GM12878 (cell line): ENCODE measurements at regions not wholly inside any gene's neighbourhood (a gene's known extent, or its start where the extent isn't known, plus 50 kb on each side); places are given as distances from the start of the nearest gene placed in this dataset.

Experiments
- ATAC-seq: fragments of 200-7000 bp; cut with Tn5 transposase; 3 replicates; pipeline ENCODE4 v1.9.1; 2020; ENCODE audit warnings: mild to moderate bottlenecking, moderate library complexity
- BruUV-seq: library from RNA; stranded (reverse); fragments of 400-500 nt; replicated peaks from 2 replicates; lab custom pipeline; 2021; lab: Mats Ljungman, UMichigan
- CTCF ChIA-PET: fragments of 300-600 bp; sonication (Branson Sonifier 250); formaldehyde crosslinking; extraction: SDS; loops from one replicate; lab custom pipeline; 2021; ENCODE audit warnings: inconsistent platforms; lab: Yijun Ruan, JAX
- POLR2A ChIA-PET: fragments of 350-600 bp; formaldehyde crosslinking; extraction: SDS; loops from one replicate; lab custom pipeline; 2021; ENCODE audit warnings: inconsistent platforms; lab: Charles Lee
- RAD21 ChIA-PET: fragments of 300-600 bp; sonication (Branson Sonifier 250); formaldehyde crosslinking; loops from one replicate; lab custom pipeline; 2023; ENCODE audit warnings: antibody characterized with exemption; ENCODE audit not compliant: unreplicated experiment; lab: Charles Lee
- SMC1A ChIA-PET: fragments of 300-600 bp; sonication (Branson Sonifier 250); formaldehyde crosslinking; loops from one replicate; lab custom pipeline; 2023; ENCODE audit not compliant: unreplicated experiment, uncharacterized antibody; lab: Charles Lee
- DNase-seq: peaks from one replicate; pipeline ENCODE4 v3.0.0-alpha.2; 2011; ENCODE audit warnings: low read depth, low spot score
- FAIRE-seq: peaks from 3 replicates; lab custom pipeline; 2011; peaks lifted over from hg19 to GRCh38; lab: Jason Lieb, UNC
- H2AFZ ChIP-seq: 2 replicates; pipeline ENCODE4 v1.6.0; 2011; ENCODE audit warnings: low read depth, low read length, control low read depth; ENCODE audit not compliant: control insufficient read depth
- H3K27ac ChIP-seq: 2 replicates; pipeline ENCODE4 v1.5.1; 2011; ENCODE audit warnings: control low read depth; ENCODE audit not compliant: control insufficient read depth, insufficient read depth
- H3K27me3 ChIP-seq, 2 experiments: replicated peaks in 1 of 2; 2 replicates each; pipeline versions ENCODE4 v1.6.0 to v1.6.1; 2011; ENCODE audit warnings: low read length in 1 of 2; ENCODE audit not compliant: control insufficient read depth in 2 of 2, insufficient read depth in 2 of 2
- H3K36me3 ChIP-seq, 2 experiments: 2 replicates each; pipeline ENCODE4 v1.5.1; 2011; ENCODE audit warnings: low read length in 1 of 2; ENCODE audit not compliant: control insufficient read depth in 2 of 2, insufficient read depth in 2 of 2
- H3K4me1 ChIP-seq: 2 replicates; pipeline ENCODE4 v1.6.1; 2011; ENCODE audit warnings: mild to moderate bottlenecking, low read length, moderate library complexity, mixed read lengths; ENCODE audit not compliant: control insufficient read depth, insufficient read depth
- H3K4me2 ChIP-seq: 2 replicates; pipeline ENCODE4 v1.6.0; 2011; ENCODE audit warnings: control low read depth; ENCODE audit not compliant: control insufficient read depth, insufficient read depth
- H3K4me3 ChIP-seq: fragments of 200-600 bp; sonication (generic); 2 replicates; pipeline ENCODE4 v1.5.1; 2016
- H3K79me2 ChIP-seq: 2 replicates; pipeline ENCODE4 v1.6.0; 2011; ENCODE audit warnings: low read length; ENCODE audit not compliant: control insufficient read depth, insufficient read depth
- H3K9ac ChIP-seq: 2 replicates; pipeline ENCODE4 v1.8.0; 2011; ENCODE audit warnings: low read length, control low read depth, mixed read lengths; ENCODE audit not compliant: control insufficient read depth, insufficient read depth
- H3K9me3 ChIP-seq: replicated peaks from 3 replicates; pipeline ENCODE4 v1.5.1; 2011; ENCODE audit warnings: mild to moderate bottlenecking, low read length; ENCODE audit not compliant: control insufficient read depth, insufficient read depth
- H4K20me1 ChIP-seq: 2 replicates; pipeline ENCODE4 v1.6.0; 2011; ENCODE audit not compliant: control insufficient read depth, insufficient read depth
- ATF7 ChIP-seq: fragments of 450-650 bp; IDR thresholded peaks from 2 replicates; pipeline ENCODE4 v1.6.1; 2016; ENCODE audit warnings: low read depth, mild to moderate bottlenecking
- DPF2 ChIP-seq: fragments of 450-650 bp; IDR thresholded peaks from 2 replicates; pipeline ENCODE4 v1.6.1; 2017; ENCODE audit warnings: mild to moderate bottlenecking
- ETV6 ChIP-seq, 2 experiments: fragments of 450-650 bp in 1 of 2; IDR thresholded peaks in 1 of 2; conservative IDR thresholded peaks in 1 of 2; 2 replicates each; pipeline ENCODE4 v1.6.1; 2014; ENCODE audit warnings: antibody characterized with exemption in 1 of 2, borderline replicate concordance in 1 of 2, low read depth in 1 of 2, mild to moderate bottlenecking in 1 of 2, moderate library complexity in 1 of 2
- HDGF ChIP-seq: fragments of 450-650 bp; IDR thresholded peaks from 2 replicates; pipeline ENCODE4 v1.6.1; 2016; ENCODE audit warnings: antibody characterized with exemption
- IKZF1 ChIP-seq: fragments of 450-650 bp; conservative IDR thresholded peaks from 2 replicates; pipeline ENCODE4 v1.6.1; 2017; ENCODE audit warnings: antibody characterized with exemption, mild to moderate bottlenecking
- IRF4 ChIP-seq: IDR thresholded peaks from 2 replicates; pipeline ENCODE4 v1.6.1; 2011; ENCODE audit warnings: low read depth, low read length
- KAT2A ChIP-seq: conservative IDR thresholded peaks from 2 replicates; pipeline ENCODE4 v1.6.1; 2011; ENCODE audit warnings: low read depth, low read length; ENCODE audit not compliant: control insufficient read depth
- NRF1 ChIP-seq: conservative IDR thresholded peaks from 2 replicates; pipeline ENCODE4 v1.6.1; 2011; ENCODE audit warnings: mild to moderate bottlenecking, low read depth, low read length, improper control_type of control experiment
- POLR2A ChIP-seq: IDR thresholded peaks from 2 replicates; pipeline ENCODE4 v1.6.1; 2011; ENCODE audit warnings: low read depth, mild to moderate bottlenecking, low read length
- RBBP5 ChIP-seq: fragments of 200-600 bp; sonication (generic); conservative IDR thresholded peaks from 2 replicates; pipeline ENCODE4 v1.6.1; 2016
- SPI1 ChIP-seq: IDR thresholded peaks from 2 replicates; pipeline ENCODE4 v1.6.1; 2011; ENCODE audit warnings: low read depth, mild to moderate bottlenecking, low read length, moderate library complexity, borderline replicate concordance; ENCODE audit not compliant: insufficient read depth
- TAF1 ChIP-seq: IDR thresholded peaks from 2 replicates; pipeline ENCODE4 v1.6.1; 2011; ENCODE audit warnings: mild to moderate bottlenecking, low read depth, low read length, borderline replicate concordance
- YBX1 ChIP-seq: fragments of 450-650 bp; IDR thresholded peaks from 2 replicates; pipeline ENCODE4 v1.6.1; 2016; ENCODE audit warnings: antibody characterized with exemption
- ZBED1 ChIP-seq: IDR thresholded peaks from 2 replicates; pipeline ENCODE4 v1.6.1; 2016; ENCODE audit warnings: borderline replicate concordance
- WGBS: methylation state at CpG from one replicate; pipeline ENCODE4 v1.1.6; 2016; ENCODE audit warnings: low lambda C conversion rate; ENCODE audit not compliant: insufficient replicate concordance, insufficient coverage; ENCODE audit errors: missing lambda C conversion rate; 5-methylcytosine and 5-hydroxymethylcytosine counted together
- in situ Hi-C: fragments of 300-500 bp; cut with MboI; formaldehyde crosslinking; loops from 9 replicates; pipeline ENCODE4 v1.14.3; 2018; ENCODE audit warnings: mixed read lengths
- intact Hi-C: fragments of 100-400 bp; cut with micrococcal nuclease; formaldehyde crosslinking; loops from one replicate; pipeline ENCODE4 v1.14.2; 2022; ENCODE audit not compliant: unreplicated experiment
- TF ChIP-seq, protein P1 (sequence below): fragments of 450-650 bp; IDR thresholded peaks from 2 replicates; pipeline ENCODE4 v1.6.1; 2018; ENCODE audit warnings: mild to moderate bottlenecking, low read depth, moderate library complexity; ENCODE audit not compliant: partially characterized antibody

DNA sequence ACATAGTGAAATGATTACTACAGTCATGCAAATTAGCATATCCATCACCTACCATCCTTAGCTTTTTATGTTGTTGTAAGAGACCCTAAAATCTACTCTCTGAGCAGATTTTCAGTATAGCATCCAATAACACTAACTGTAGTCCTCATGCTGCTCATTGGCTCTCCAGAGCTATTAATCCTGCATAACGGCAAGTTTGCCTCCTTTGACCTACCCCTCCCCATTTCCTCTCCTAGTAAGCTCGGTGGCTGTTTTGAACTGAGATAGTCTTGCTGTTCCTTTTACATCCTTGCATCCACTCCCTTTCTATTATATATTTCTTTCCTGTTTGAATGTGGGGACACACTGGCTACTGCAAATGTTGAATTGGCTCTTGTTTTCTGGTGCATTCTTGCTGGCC is 481.5 kb downstream of the TSN start:
- TF ChIP-seq ATF7 (no peak), POLR2A (no peak), RBBP5 (no peak), ETV6 (conservative IDR thresholded peaks at IDR 0.05 in 1 of 2, IDR thresholded peaks at IDR 0.05 in 1 of 2; ENCODE audit: borderline replicate concordance in 1 of 2, low read depth in 1 of 2) (no peak), YBX1 (no peak)
- TF ChIP-seq, all 136 proteins: peak for 0

DNA sequence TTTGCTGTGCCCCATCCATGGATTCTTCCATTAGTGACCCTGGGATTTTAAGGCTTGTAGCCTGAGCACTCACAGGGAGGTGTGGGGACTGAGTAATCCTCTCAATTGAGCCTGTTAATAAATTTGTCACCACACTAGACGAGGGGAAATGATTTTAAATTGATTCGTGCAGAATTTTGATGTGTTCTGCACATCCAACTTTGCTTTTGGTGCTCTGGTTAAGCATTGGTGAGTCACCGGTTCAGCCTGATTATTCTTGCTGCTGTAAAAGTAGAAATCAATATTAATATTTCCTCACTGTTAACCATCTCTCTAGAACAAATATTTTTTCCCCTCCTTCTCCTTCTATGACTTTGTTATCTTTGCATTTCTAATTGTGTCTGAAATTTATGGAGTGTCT is 482.0 kb downstream of the TSN start:
- RAD21 ChIA-PET: no interaction called here
- Histone ChIP-seq H2AFZ (no peak overlapping the region), H3K4me2 (no peak overlapping the region), H3K79me2 (no peaks in the 10 kb centered on the region), H3K27me3 (no peaks in the 10 kb centered on the region; a peak in 2 of 4 replicates), H3K36me3 (no peaks in the 10 kb centered on the region), H3K4me1 (no peaks in the 10 kb centered on the region), H3K4me3 (no peak overlapping the region), H3K9ac (no peak overlapping the region), H3K9me3 (no peaks in the 10 kb centered on the region), H4K20me1 (no peaks in the 10 kb centered on the region), H3K27ac (no peak overlapping the region)
- FAIRE-seq (no peak), ATAC-seq (no peak), DNase-seq (no peak)
- CTCF ChIA-PET: no interaction called here
- POLR2A ChIA-PET: no interaction called here
- WGBS: 23% methylated on average over 3 of the region's 3 CpGs
- no peak for TF ChIP-seq HDGF
- TF ChIP-seq, protein P1, sequence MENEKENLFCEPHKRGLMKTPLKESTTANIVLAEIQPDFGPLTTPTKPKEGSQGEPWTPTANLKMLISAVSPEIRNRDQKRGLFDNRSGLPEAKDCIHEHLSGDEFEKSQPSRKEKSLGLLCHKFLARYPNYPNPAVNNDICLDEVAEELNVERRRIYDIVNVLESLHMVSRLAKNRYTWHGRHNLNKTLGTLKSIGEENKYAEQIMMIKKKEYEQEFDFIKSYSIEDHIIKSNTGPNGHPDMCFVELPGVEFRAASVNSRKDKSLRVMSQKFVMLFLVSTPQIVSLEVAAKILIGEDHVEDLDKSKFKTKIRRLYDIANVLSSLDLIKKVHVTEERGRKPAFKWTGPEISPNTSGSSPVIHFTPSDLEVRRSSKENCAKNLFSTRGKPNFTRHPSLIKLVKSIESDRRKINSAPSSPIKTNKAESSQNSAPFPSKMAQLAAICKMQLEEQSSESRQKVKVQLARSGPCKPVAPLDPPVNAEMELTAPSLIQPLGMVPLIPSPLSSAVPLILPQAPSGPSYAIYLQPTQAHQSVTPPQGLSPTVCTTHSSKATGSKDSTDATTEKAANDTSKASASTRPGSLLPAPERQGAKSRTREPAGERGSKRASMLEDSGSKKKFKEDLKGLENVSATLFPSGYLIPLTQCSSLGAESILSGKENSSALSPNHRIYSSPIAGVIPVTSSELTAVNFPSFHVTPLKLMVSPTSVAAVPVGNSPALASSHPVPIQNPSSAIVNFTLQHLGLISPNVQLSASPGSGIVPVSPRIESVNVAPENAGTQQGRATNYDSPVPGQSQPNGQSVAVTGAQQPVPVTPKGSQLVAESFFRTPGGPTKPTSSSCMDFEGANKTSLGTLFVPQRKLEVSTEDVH: no peak
- no peak for TF ChIP-seq KAT2A
- TF ChIP-seq IRF4: no peak
- no peak for TF ChIP-seq DPF2
- no peak for TF ChIP-seq TAF1
- TF ChIP-seq POLR2A: no peak
- TF ChIP-seq IKZF1: no peak
- no peak for TF ChIP-seq NRF1
- no peak for TF ChIP-seq SPI1
- no peak for TF ChIP-seq ZBED1
- BruUV-seq: no TSS peak
- SMC1A ChIA-PET: no interaction called here
- intact Hi-C loops (no loop called here), in situ Hi-C loops (no loop called here)

More for the DNA sequence above, 481.5 kb downstream of the TSN start:
- Histone ChIP-seq H3K9me3 (no peaks in the 10 kb centered on the region), H3K4me2 (no peak overlapping the region), H3K36me3 (no peaks in the 10 kb centered on the region), H3K4me3 (no peak overlapping the region), H2AFZ (no peak overlapping the region), H3K79me2 (no peaks in the 10 kb centered on the region), H3K27ac (no peak overlapping the region), H3K4me1 (no peaks in the 10 kb centered on the region), H4K20me1 (no peaks in the 10 kb centered on the region), H3K9ac (no peak overlapping the region), H3K27me3 (no peaks in the 10 kb centered on the region; a peak in 2 of 4 replicates)
- ChIA-PET CTCF (no interaction called here), POLR2A (no interaction called here), RAD21 (no interaction called here), SMC1A (no interaction called here)
- DNase-seq: no peak
- in situ Hi-C loops (no loop called here), intact Hi-C loops (no loop called here)
- no TSS peak for BruUV-seq
- FAIRE-seq: no peak
- no peak for ATAC-seq
- 46% methylated on average over 2 of the region's 2 CpGs for WGBS
